ENCODE measurements at regions not wholly inside any gene's neighbourhood (a gene's known extent, or its start where the extent isn't known, plus 50 kb on each side); places are given as distances from the start of the nearest gene placed in this dataset.
"Not testable (repeated sequence)": the region's sequence is repeated elsewhere in the genome, so short reads cannot be mapped to it uniquely, and the experiment has no call there.

GRCh38 chr13:37172226-37172625, 66.8 kb upstream of the CSNK1A1L start:
- not testable (repeated sequence) for TF ChIP-seq POLR2A (IDR thresholded peaks at IDR 0.05; ENCODE audit: low read length); GATA1 (IDR thresholded peaks at IDR 0.05; ENCODE audit: low read depth, low read length)
